Thoracic aorta (tissue), 2 donors: ENCODE measurements at regions not wholly inside any gene's neighbourhood (a gene's known extent, or its start where the extent isn't known, plus 50 kb on each side); places are given as distances from the start of the nearest gene placed in this dataset.

Experiments
- ATAC-seq: fragments of 150-250 bp; one replicate; pipeline ENCODE4 v1.8.0; 2017; ENCODE audit warnings: low read depth; ENCODE audit not compliant: insufficient number of reproducible peaks, low FRiP score
- DNase-seq: peaks from one replicate; pipeline ENCODE4 v3.0.0-alpha.2; 2020; ENCODE audit warnings: low spot score
- H3K27ac ChIP-seq, 2 donors: fragments of 200-600 bp; sonication (generic); 1 replicate in 1 of 2; 2 replicates in 1 of 2; pipeline ENCODE4 v1.5.1; 2016; ENCODE audit warnings: mild to moderate bottlenecking in 2 of 2, moderate library complexity in 2 of 2
- H3K27me3 ChIP-seq: fragments of 200-600 bp; sonication (generic); replicated peaks from 2 replicates; pipeline ENCODE4 v1.6.0; 2016; ENCODE audit warnings: mild to moderate bottlenecking; ENCODE audit not compliant: insufficient read depth
- H3K36me3 ChIP-seq: fragments of 200-600 bp; sonication (generic); one replicate; pipeline ENCODE4 v1.5.1; 2016
- H3K4me1 ChIP-seq, 2 donors: fragments of 200-600 bp; sonication (generic); 1 replicate in 1 of 2; 2 replicates in 1 of 2; pipeline versions ENCODE4 v1.5.1 to v1.6.0; 2016; ENCODE audit warnings: low read depth in 2 of 2, mild to moderate bottlenecking in 1 of 2; ENCODE audit not compliant: control insufficient read depth in 1 of 2
- H3K4me3 ChIP-seq: fragments of 200-600 bp; sonication (generic); 2 replicates; pipeline ENCODE4 v1.5.1; 2016; ENCODE audit warnings: mild to moderate bottlenecking
- H3K9me3 ChIP-seq: fragments of 200-600 bp; sonication (generic); 2 replicates; pipeline ENCODE4 v1.5.1; 2016
- TF ChIP-seq, protein P1 (sequence below): fragments of 200-600 bp; sonication (generic); IDR thresholded peaks from one replicate; pipeline ENCODE4 v1.5.1; 2019; ENCODE audit warnings: antibody characterized with exemption

DNA sequence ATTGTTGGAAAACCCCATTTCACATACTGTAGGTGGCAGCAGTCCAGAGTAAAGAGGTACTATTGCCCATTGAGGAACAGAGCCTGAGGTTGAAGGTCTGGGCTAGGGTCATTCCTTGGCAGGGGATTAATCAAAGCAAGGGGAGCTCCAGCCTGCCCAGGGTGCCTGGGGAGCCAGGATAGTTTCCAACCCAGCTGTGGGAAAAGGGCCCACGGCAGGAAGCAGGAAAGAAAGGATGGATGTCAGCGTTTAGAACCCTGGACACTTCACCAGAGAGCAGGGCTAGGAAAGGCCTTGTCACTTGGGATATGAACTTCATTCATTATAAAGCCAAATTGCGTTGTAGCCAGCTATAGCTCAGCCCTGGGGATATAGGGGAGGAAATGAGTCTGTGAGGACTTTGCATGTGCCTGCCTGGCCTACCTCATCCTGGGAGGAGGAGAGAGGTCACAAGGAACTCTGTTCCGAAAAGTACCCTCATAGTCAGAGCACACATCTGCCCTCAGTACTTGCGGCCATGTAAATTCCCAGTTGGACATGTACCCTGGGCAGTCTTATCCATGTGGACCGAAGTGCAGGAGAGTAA is 140.2 kb upstream of the COPS8 start:
- DNase-seq (no peak), ATAC-seq (no peak)
- TF ChIP-seq, protein P1, sequence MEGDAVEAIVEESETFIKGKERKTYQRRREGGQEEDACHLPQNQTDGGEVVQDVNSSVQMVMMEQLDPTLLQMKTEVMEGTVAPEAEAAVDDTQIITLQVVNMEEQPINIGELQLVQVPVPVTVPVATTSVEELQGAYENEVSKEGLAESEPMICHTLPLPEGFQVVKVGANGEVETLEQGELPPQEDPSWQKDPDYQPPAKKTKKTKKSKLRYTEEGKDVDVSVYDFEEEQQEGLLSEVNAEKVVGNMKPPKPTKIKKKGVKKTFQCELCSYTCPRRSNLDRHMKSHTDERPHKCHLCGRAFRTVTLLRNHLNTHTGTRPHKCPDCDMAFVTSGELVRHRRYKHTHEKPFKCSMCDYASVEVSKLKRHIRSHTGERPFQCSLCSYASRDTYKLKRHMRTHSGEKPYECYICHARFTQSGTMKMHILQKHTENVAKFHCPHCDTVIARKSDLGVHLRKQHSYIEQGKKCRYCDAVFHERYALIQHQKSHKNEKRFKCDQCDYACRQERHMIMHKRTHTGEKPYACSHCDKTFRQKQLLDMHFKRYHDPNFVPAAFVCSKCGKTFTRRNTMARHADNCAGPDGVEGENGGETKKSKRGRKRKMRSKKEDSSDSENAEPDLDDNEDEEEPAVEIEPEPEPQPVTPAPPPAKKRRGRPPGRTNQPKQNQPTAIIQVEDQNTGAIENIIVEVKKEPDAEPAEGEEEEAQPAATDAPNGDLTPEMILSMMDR: no peak

GRCh38 chr2:236946871-236947270 is 138.8 kb upstream of the COPS8 start:
- TF ChIP-seq, protein P1: no peak
- H3K4me1 ChIP-seq: no peaks in the 10 kb centered on the region
- H3K27me3 ChIP-seq: no peaks in the 10 kb centered on the region
- H3K27ac ChIP-seq: no peak overlapping the region
- no peak for ATAC-seq
- no peak overlapping the region for H3K4me3 ChIP-seq
- no peaks in the 10 kb centered on the region for H3K9me3 ChIP-seq
- no peak for DNase-seq
- no peaks in the 10 kb centered on the region for H3K36me3 ChIP-seq

More for the DNA sequence above, 140.2 kb upstream of the COPS8 start:
- no peaks in the 10 kb centered on the region for H3K9me3 ChIP-seq
- no peak overlapping the region for H3K27ac ChIP-seq
- no peaks in the 10 kb centered on the region for H3K36me3 ChIP-seq
- H3K27me3 ChIP-seq: no peaks in the 10 kb centered on the region
- H3K4me3 ChIP-seq: no peak overlapping the region
- H3K4me1 ChIP-seq: no peaks in the 10 kb centered on the region

GRCh38 chr2:236947294-236947693 is 138.4 kb upstream of the COPS8 start:
- Histone ChIP-seq H3K36me3 (no peaks in the 10 kb centered on the region), H3K27ac (no peak overlapping the region), H3K4me3 (no peak overlapping the region), H3K9me3 (no peaks in the 10 kb centered on the region), H3K27me3 (no peaks in the 10 kb centered on the region), H3K4me1 (no peaks in the 10 kb centered on the region)
- TF ChIP-seq, protein P1: no peak
- no peak for ATAC-seq
- no peak for DNase-seq

DNA sequence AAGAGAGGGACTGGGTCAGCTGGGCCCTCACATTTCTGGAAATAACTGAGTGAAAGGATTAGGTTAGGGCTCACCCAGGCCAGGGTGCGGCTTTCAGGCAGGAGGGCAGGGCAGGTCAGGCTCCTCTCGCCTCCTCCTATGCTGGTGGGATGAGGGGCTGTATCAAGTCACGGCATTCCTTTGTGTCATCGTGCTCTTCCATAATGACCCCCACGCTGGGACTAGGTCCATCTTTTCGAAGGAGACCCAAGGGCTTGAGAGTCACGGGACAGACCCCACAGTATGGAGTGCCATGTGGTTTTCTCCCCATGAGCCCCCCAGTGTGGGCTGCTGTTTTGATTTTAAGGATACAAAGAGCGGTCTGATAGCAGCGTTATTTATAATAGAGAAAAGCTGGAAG is 137.8 kb upstream of the COPS8 start:
- no peak for DNase-seq

DNA sequence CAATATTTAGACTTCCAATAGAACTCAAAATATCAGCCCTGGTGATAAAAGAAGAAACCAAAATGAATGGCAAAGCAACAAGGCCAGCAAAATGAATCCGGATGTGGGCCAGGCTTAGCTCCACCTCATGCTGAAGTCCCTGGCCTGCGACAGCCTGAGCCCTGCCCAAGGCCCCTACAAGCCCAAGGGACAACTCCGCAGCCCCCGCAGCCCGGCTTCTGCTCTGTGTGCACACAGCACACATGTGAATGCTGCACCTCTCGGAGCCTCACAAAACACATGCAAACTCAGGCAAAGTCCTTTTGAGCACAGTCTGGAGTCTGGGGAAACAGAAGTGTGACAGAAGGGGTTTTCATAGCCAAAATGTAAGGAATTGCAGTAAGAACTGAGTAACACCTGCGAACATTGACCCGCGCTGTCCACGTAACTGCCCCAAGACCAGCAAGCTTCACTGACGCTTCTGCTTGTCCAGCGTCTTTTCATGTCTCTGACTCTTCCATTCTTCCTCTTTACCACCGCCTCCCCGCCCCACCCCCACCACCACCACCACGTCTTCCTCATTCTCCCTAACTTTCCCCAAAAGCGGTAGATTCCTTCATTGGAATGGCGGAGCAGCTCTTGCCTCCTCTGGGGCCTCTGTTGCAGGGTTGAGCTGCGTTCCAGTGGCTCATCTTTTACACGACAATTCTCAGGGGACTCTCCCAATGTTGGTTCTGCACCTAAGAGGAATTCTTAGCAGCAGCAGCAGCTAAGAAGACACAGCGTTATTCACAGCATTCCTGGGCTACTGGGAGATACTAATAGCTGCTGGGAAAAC is 136.4 kb upstream of the COPS8 start:
- no peaks in the 10 kb centered on the region for H3K4me1 ChIP-seq
- DNase-seq (no peak), ATAC-seq (no peak)
- TF ChIP-seq, protein P1: no peak
- H3K27me3 ChIP-seq: no peaks in the 10 kb centered on the region
- H3K4me3 ChIP-seq: no peak overlapping the region
- no peak overlapping the region for H3K27ac ChIP-seq
- no peaks in the 10 kb centered on the region for H3K9me3 ChIP-seq
- no peaks in the 10 kb centered on the region for H3K36me3 ChIP-seq

More for the DNA sequence above, 137.8 kb upstream of the COPS8 start:
- Histone ChIP-seq H3K27me3 (no peaks in the 10 kb centered on the region), H3K4me3 (no peak overlapping the region), H3K4me1 (no peaks in the 10 kb centered on the region), H3K9me3 (no peaks in the 10 kb centered on the region), H3K27ac (no peak overlapping the region), H3K36me3 (no peaks in the 10 kb centered on the region)
- ATAC-seq: no peak
- TF ChIP-seq, protein P1: no peak
